ENCODE measurements at regions not wholly inside any gene's neighbourhood (a gene's known extent, or its start where the extent isn't known, plus 50 kb on each side); places are given as distances from the start of the nearest gene placed in this dataset.

- CTCF ChIA-PET, result no interaction called here
- no TSS peak for BruUV-seq (replicated peaks)
- Mint-ChIP-seq H3K27me3 (ENCODE audit: unreplicated experiment) (no peaks in the 10 kb centered on the region), H3K27ac (ENCODE audit: unreplicated experiment) (no peak overlapping the region), H3K4me3 (ENCODE audit: low read depth, unreplicated experiment) (no peak overlapping the region), H3K36me3 (ENCODE audit: insufficient read depth, unreplicated experiment) (peaks cover 4% of the 10 kb centered on the region), H3K4me1 (ENCODE audit: low read depth, unreplicated experiment) (no peaks in the 10 kb centered on the region), H3K9me3 (ENCODE audit: low read depth, unreplicated experiment) (peaks cover 12% of the 10 kb centered on the region)
- no peak for DNase-seq
- intact Hi-C loops (cut with micrococcal nuclease; ENCODE audit: unreplicated experiment), result no loop called here
- TF ChIP-seq CTCF (IDR thresholded peaks at IDR 0.05; ENCODE audit: unreplicated experiment), result no peak
Measured at GRCh38 chr5:4189317-4189716, 593.7 kb downstream of the IRX1 start.

- CTCF ChIA-PET, result interaction anchor here (0.6 kb wide), 1 partner anchor 15 kb away, joined by 3 read pairs; no protein-coding TSS in a partner anchor
- intact Hi-C loops (cut with micrococcal nuclease; ENCODE audit: unreplicated experiment), result no loop called here
- DNase-seq, result no peak
- Mint-ChIP-seq H3K4me3 (ENCODE audit: low read depth, unreplicated experiment) (no peak overlapping the region), H3K9me3 (ENCODE audit: low read depth, unreplicated experiment) (peaks cover 9% of the 10 kb centered on the region), H3K4me1 (ENCODE audit: low read depth, unreplicated experiment) (no peaks in the 10 kb centered on the region), H3K27ac (ENCODE audit: unreplicated experiment) (no peak overlapping the region), H3K36me3 (ENCODE audit: insufficient read depth, unreplicated experiment) (peaks cover 4% of the 10 kb centered on the region), H3K27me3 (ENCODE audit: unreplicated experiment) (no peaks in the 10 kb centered on the region)
- TF ChIP-seq CTCF (IDR thresholded peaks at IDR 0.05; ENCODE audit: unreplicated experiment), result no peak
- BruUV-seq (replicated peaks), result no TSS peak
Measured at GRCh38 chr5:4191041-4191440, 595.4 kb downstream of the IRX1 start.

- Mint-ChIP-seq H3K4me1 (ENCODE audit: low read depth, unreplicated experiment) (no peaks in the 10 kb centered on the region), H3K9me3 (ENCODE audit: low read depth, unreplicated experiment) (peaks cover 9% of the 10 kb centered on the region), H3K36me3 (ENCODE audit: insufficient read depth, unreplicated experiment) (peaks cover 4% of the 10 kb centered on the region), H3K4me3 (ENCODE audit: low read depth, unreplicated experiment) (no peak overlapping the region), H3K27me3 (ENCODE audit: unreplicated experiment) (no peaks in the 10 kb centered on the region), H3K27ac (ENCODE audit: unreplicated experiment) (no peak overlapping the region)
- no TSS peak for BruUV-seq (replicated peaks)
- CTCF ChIA-PET, result no interaction called here
- no peak for DNase-seq
- no peak for TF ChIP-seq CTCF (IDR thresholded peaks at IDR 0.05; ENCODE audit: unreplicated experiment)
- intact Hi-C loops (cut with micrococcal nuclease; ENCODE audit: unreplicated experiment), result no loop called here
Measured at GRCh38 chr5:4191703-4192102, 596.1 kb downstream of the IRX1 start.

GRCh38 chr5:4192111-4192510, 596.5 kb downstream of the IRX1 start:
- H3K4me1 Mint-ChIP-seq (ENCODE audit: low read depth, unreplicated experiment), result no peaks in the 10 kb centered on the region
- TF ChIP-seq CTCF (IDR thresholded peaks at IDR 0.05; ENCODE audit: unreplicated experiment), result no peak
- DNase-seq, result no peak
- peaks cover 4% of the 10 kb centered on the region for H3K36me3 Mint-ChIP-seq (ENCODE audit: insufficient read depth, unreplicated experiment)
- intact Hi-C loops (cut with micrococcal nuclease; ENCODE audit: unreplicated experiment), result no loop called here
- CTCF ChIA-PET, result no interaction called here
- no peaks in the 10 kb centered on the region for H3K27me3 Mint-ChIP-seq (ENCODE audit: unreplicated experiment)
- BruUV-seq (replicated peaks), result no TSS peak
- no peak overlapping the region for H3K27ac Mint-ChIP-seq (ENCODE audit: unreplicated experiment)
- no peak overlapping the region for H3K4me3 Mint-ChIP-seq (ENCODE audit: low read depth, unreplicated experiment)
- H3K9me3 Mint-ChIP-seq (ENCODE audit: low read depth, unreplicated experiment), result peaks cover 9% of the 10 kb centered on the region

- Mint-ChIP-seq H3K27ac (ENCODE audit: unreplicated experiment) (no peak overlapping the region), H3K27me3 (ENCODE audit: unreplicated experiment) (no peaks in the 10 kb centered on the region), H3K4me1 (ENCODE audit: low read depth, unreplicated experiment) (no peaks in the 10 kb centered on the region), H3K36me3 (ENCODE audit: insufficient read depth, unreplicated experiment) (no peaks in the 10 kb centered on the region), H3K4me3 (ENCODE audit: low read depth, unreplicated experiment) (no peak overlapping the region), H3K9me3 (ENCODE audit: low read depth, unreplicated experiment) (no peaks in the 10 kb centered on the region)
- BruUV-seq (replicated peaks), result no TSS peak
- intact Hi-C loops (cut with micrococcal nuclease; ENCODE audit: unreplicated experiment), result no loop called here
- DNase-seq, result no peak
- TF ChIP-seq CTCF (IDR thresholded peaks at IDR 0.05; ENCODE audit: unreplicated experiment), result no peak
- CTCF ChIA-PET, result no interaction called here
Measured at GRCh38 chr5:4196744-4197143, 601.1 kb downstream of the IRX1 start.
